ENCODE measurements at regions not wholly inside any gene's neighbourhood (a gene's known extent, or its start where the extent isn't known, plus 50 kb on each side); places are given as distances from the start of the nearest gene placed in this dataset.

GRCh38 chr3:155018621-155019330 lies 61.3 kb upstream of the MME start:
- Mint-ChIP-seq H3K4me3 (no peak overlapping the region), H3K9me3 (peaks cover 5% of the 10 kb centered on the region), H3K27me3 (no peaks in the 10 kb centered on the region), H3K4me1 (ENCODE audit: unreplicated experiment) (peaks cover 11% of the 10 kb centered on the region), H3K36me3 (no peaks in the 10 kb centered on the region), H3K27ac (no peak overlapping the region)
- TF ChIP-seq CTCF (conservative IDR thresholded peaks at IDR 0.05), result no peak
- no peak for DNase-seq (ENCODE audit: extremely low spot score, unreplicated experiment)

- H3K27me3 Mint-ChIP-seq, result no peaks in the 10 kb centered on the region
- H3K36me3 Mint-ChIP-seq, result no peaks in the 10 kb centered on the region
- H3K4me3 Mint-ChIP-seq, result no peak overlapping the region
- H3K27ac Mint-ChIP-seq, result no peak overlapping the region
- H3K4me1 Mint-ChIP-seq (ENCODE audit: unreplicated experiment), result peaks cover 5% of the 10 kb centered on the region
- H3K9me3 Mint-ChIP-seq, result no peaks in the 10 kb centered on the region
- DNase-seq (ENCODE audit: extremely low spot score, unreplicated experiment), result no peak
- TF ChIP-seq CTCF (conservative IDR thresholded peaks at IDR 0.05), result no peak
Observed at GRCh38 chr3:155015776-155016436, 64.2 kb upstream of the MME start.

GRCh38 chr3:155014953-155015352 lies 65.2 kb upstream of the MME start:
- Mint-ChIP-seq H3K4me3 (no peak overlapping the region), H3K27ac (no peak overlapping the region), H3K9me3 (no peaks in the 10 kb centered on the region), H3K27me3 (no peaks in the 10 kb centered on the region), H3K4me1 (ENCODE audit: unreplicated experiment) (peaks cover 10% of the 10 kb centered on the region), H3K36me3 (no peaks in the 10 kb centered on the region)
- no peak for TF ChIP-seq CTCF (conservative IDR thresholded peaks at IDR 0.05)
- no peak for DNase-seq (ENCODE audit: extremely low spot score, unreplicated experiment)

GRCh38 chr3:155013427-155013826 lies 66.7 kb upstream of the MME start:
- TF ChIP-seq CTCF (conservative IDR thresholded peaks at IDR 0.05), result no peak
- Mint-ChIP-seq H3K27me3 (no peaks in the 10 kb centered on the region), H3K4me1 (ENCODE audit: unreplicated experiment) (peaks cover 4% of the 10 kb centered on the region), H3K9me3 (no peaks in the 10 kb centered on the region), H3K27ac (no peak overlapping the region), H3K4me3 (no peak overlapping the region), H3K36me3 (no peaks in the 10 kb centered on the region)
- DNase-seq (ENCODE audit: extremely low spot score, unreplicated experiment), result no peak

- Mint-ChIP-seq H3K27me3 (no peaks in the 10 kb centered on the region), H3K9me3 (no peaks in the 10 kb centered on the region), H3K4me1 (ENCODE audit: unreplicated experiment) (peaks cover 4% of the 10 kb centered on the region), H3K27ac (no peak overlapping the region), H3K4me3 (no peak overlapping the region), H3K36me3 (no peaks in the 10 kb centered on the region)
- TF ChIP-seq CTCF (conservative IDR thresholded peaks at IDR 0.05), result no peak
- no peak for DNase-seq (ENCODE audit: extremely low spot score, unreplicated experiment)
Observed at GRCh38 chr3:155012584-155012983, 67.5 kb upstream of the MME start.
